HepG2 (cell line): ENCODE measurements at regions not wholly inside any gene's neighbourhood (a gene's known extent, or its start where the extent isn't known, plus 50 kb on each side); places are given as distances from the start of the nearest gene placed in this dataset.

Experiments used
- CHD2 ChIP-seq: IDR thresholded peaks from 2 replicates; pipeline ENCODE4 v1.6.1; 2011; ENCODE audit warnings: low read depth, low read length, improper control_type of control experiment
- EP300 ChIP-seq, 3 experiments: sonication (generic) in 1 of 3; formaldehyde crosslinking in 1 of 3; IDR thresholded peaks; 2 replicates each; pipeline versions ENCODE4 v1.5.1 to v1.6.1; 2011 to 2020; ENCODE audit warnings: low read depth in 2 of 3, low read length in 2 of 3, borderline replicate concordance in 1 of 3, improper control_type of control experiment in 1 of 3, mild to moderate bottlenecking in 1 of 3, missing genetic modification reagents in 1 of 3, moderate library complexity in 1 of 3
- FOXK1 ChIP-seq: sonication (generic); formaldehyde crosslinking; IDR thresholded peaks from 2 replicates; pipeline ENCODE4 v1.4.0; 2020; ENCODE audit warnings: low read depth, missing genetic modification reagents, borderline replicate concordance
- FOXP4 ChIP-seq: sonication (generic); formaldehyde crosslinking; IDR thresholded peaks from 2 replicates; pipeline ENCODE4 v1.4.0; 2020; ENCODE audit warnings: missing genetic modification reagents
- GABPB1 ChIP-seq: IDR thresholded peaks from 2 replicates; pipeline ENCODE4 v1.6.1; 2016; ENCODE audit warnings: mild to moderate bottlenecking, missing genetic modification reagents, moderate library complexity, missing compliant biosample characterization
- HNRNPL ChIP-seq: fragments of 200-400 bp; formaldehyde crosslinking; IDR thresholded peaks from 2 replicates; pipeline ENCODE4 v1.6.1; 2017; ENCODE audit warnings: mild to moderate bottlenecking, low read depth, low read length
- KLF12 ChIP-seq: sonication (generic); formaldehyde crosslinking; IDR thresholded peaks from 2 replicates; pipeline ENCODE4 v1.4.0; 2020; ENCODE audit warnings: missing genetic modification reagents, borderline replicate concordance
- MED1 ChIP-seq: sonication (generic); formaldehyde crosslinking; IDR thresholded peaks from 2 replicates; pipeline ENCODE4 v1.4.0; 2020; ENCODE audit warnings: missing genetic modification reagents
- NFE2L2 ChIP-seq: fragments of 150-350 bp; IDR thresholded peaks from 2 replicates; pipeline ENCODE4 v1.6.1; 2014; ENCODE audit warnings: low read length
- NFKB2 ChIP-seq: sonication (generic); formaldehyde crosslinking; IDR thresholded peaks from 2 replicates; pipeline ENCODE4 v1.4.0; 2020; ENCODE audit warnings: missing genetic modification reagents, borderline replicate concordance
- NR0B2 ChIP-seq: sonication (generic); formaldehyde crosslinking; IDR thresholded peaks from 2 replicates; pipeline ENCODE4 v1.4.0; 2020; ENCODE audit warnings: mild to moderate bottlenecking, missing genetic modification reagents
- POGZ ChIP-seq: sonication (generic); formaldehyde crosslinking; IDR thresholded peaks from 2 replicates; pipeline ENCODE4 v1.4.0; 2020; ENCODE audit warnings: mild to moderate bottlenecking, missing genetic modification reagents
- RAD51 ChIP-seq: fragments of 450-650 bp; IDR thresholded peaks from 2 replicates; pipeline ENCODE4 v1.6.1; 2016; ENCODE audit warnings: borderline replicate concordance
- RARA ChIP-seq: IDR thresholded peaks from 2 replicates; pipeline ENCODE4 v1.6.1; 2016; ENCODE audit warnings: missing genetic modification reagents, missing compliant biosample characterization
- ZBTB37 ChIP-seq: sonication (generic); formaldehyde crosslinking; IDR thresholded peaks from 2 replicates; pipeline ENCODE4 v1.4.0; 2020; ENCODE audit warnings: mild to moderate bottlenecking, missing genetic modification reagents
- ZFP41 ChIP-seq: sonication (generic); formaldehyde crosslinking; IDR thresholded peaks from 2 replicates; pipeline ENCODE4 v1.4.0; 2020; ENCODE audit warnings: mild to moderate bottlenecking, missing genetic modification reagents, borderline replicate concordance
- ZFX ChIP-seq: sonication (generic); formaldehyde crosslinking; IDR thresholded peaks from 2 replicates; pipeline ENCODE4 v1.4.0; 2020; ENCODE audit warnings: mild to moderate bottlenecking, low read depth, missing genetic modification reagents, moderate library complexity
- ZNF350 ChIP-seq: sonication (generic); formaldehyde crosslinking; IDR thresholded peaks from 2 replicates; pipeline ENCODE4 v1.4.0; 2020; ENCODE audit warnings: mild to moderate bottlenecking, low read depth, missing genetic modification reagents, borderline replicate concordance
- ZNF430 ChIP-seq: sonication (generic); formaldehyde crosslinking; IDR thresholded peaks from 2 replicates; pipeline ENCODE4 v1.9.0; 2021; ENCODE audit warnings: mild to moderate bottlenecking, missing genetic modification reagents
- ZNF574 ChIP-seq: sonication (generic); formaldehyde crosslinking; IDR thresholded peaks from 2 replicates; pipeline ENCODE4 v1.4.0; 2020; ENCODE audit warnings: missing genetic modification reagents

GRCh38 chr14:100673085-100673806 is 53.4 kb upstream of the DLK1 start (continued):
- TF ChIP-seq CHD2: peak; percentile 62; the same call in 1 of the 2 replicates
- peak in 1 of 2 experiments; percentile 64; a peak in 2 of 4 replicates for TF ChIP-seq EP300 (IDR thresholded peaks at IDR 0.05; ENCODE audit: low read depth in 2 of 2, low read length in 2 of 2)
- TF ChIP-seq EP300 (CRISPR knock-in tag; IDR thresholded peaks at IDR 0.05; ENCODE audit: borderline replicate concordance): peak; percentile 39; the same call in 1 of the 2 replicates
- TF ChIP-seq RAD51: no peak
- peak; percentile 87 for TF ChIP-seq FOXP4 (CRISPR knock-in tag)
- TF ChIP-seq KLF12: no peak
- no peak for TF ChIP-seq NR0B2
- peak; percentile 83; the same call in 1 of the 2 replicates for TF ChIP-seq ZBTB37
- TF ChIP-seq ZFX: no peak; the same call in 1 of the 2 replicates
- no peak for TF ChIP-seq POGZ (CRISPR knock-in tag)
- peak; percentile 66 for TF ChIP-seq MED1
- TF ChIP-seq ZNF430 (CRISPR knock-in tag): no peak
- peak; percentile 36; the same call in 1 of the 2 replicates for TF ChIP-seq NFKB2 (CRISPR knock-in tag)
- TF ChIP-seq ZNF574 (CRISPR knock-in tag): peak; percentile 66; the same call in 1 of the 2 replicates
- TF ChIP-seq HNRNPL: peak; percentile 89
- peak; percentile 61 for TF ChIP-seq RARA
- TF ChIP-seq FOXK1 (CRISPR knock-in tag): peak; percentile 60; the same call in 1 of the 2 replicates
- TF ChIP-seq ZNF350 (CRISPR knock-in tag): peak; percentile 43; the same call in 1 of the 2 replicates
- peak; percentile 20; the same call in 1 of the 2 replicates for TF ChIP-seq GABPB1
- TF ChIP-seq NFE2L2: no peak
- no peak for TF ChIP-seq ZFP41 (CRISPR knock-in tag)
